Right hindlimb (tissue), 1 donor: ENCODE measurements at regions not wholly inside any gene's neighbourhood (a gene's known extent, or its start where the extent isn't known, plus 50 kb on each side); places are given as distances from the start of the nearest gene placed in this dataset.
"Not testable (repeated sequence)": the region's sequence is repeated elsewhere in the genome, so short reads cannot be mapped to it uniquely, and the experiment has no call there.

Experiments used
- DNase-seq: peaks from one replicate; pipeline ENCODE4 v3.0.0-alpha.2; 2018

DNA sequence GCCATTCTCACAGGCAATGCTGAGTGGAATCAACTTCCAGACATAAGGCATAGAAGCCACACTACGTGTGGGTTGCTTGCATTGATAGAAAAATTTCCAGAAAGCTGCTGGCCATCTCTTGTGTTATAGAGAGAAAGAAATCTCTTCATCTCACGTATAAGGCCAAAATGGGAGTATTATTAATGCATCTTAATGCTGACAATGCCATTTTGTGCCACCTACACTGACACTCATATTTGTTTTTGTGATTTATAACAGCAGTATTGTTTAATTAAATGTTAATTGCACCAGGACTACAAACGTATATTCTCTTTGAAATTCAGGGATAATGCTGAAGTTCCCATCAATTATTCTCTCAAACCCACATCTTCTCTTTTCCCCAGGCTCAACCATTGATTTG is 56.1 kb upstream of the TMEM132D start:
- DNase-seq: no peak

DNA sequence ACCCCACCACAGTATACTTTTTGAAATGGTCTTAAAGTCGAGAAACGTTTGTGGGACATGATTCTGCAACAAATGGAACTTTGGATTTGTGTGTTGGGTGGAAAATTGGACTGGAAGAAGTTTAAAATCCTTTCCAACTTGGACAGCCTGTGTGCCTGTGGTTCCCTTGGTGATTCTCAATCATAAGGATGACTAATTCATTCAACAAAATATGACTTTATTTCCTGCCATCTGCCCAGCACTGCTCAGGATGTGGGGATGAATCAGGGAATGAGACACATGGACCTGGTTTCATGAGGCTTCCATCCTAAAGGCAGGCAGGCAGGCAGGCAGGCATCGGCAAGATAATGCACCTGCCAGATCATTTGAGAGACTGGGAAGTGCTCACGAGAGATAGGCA is 57.3 kb upstream of the TMEM132D start:
- DNase-seq: no peak

DNA sequence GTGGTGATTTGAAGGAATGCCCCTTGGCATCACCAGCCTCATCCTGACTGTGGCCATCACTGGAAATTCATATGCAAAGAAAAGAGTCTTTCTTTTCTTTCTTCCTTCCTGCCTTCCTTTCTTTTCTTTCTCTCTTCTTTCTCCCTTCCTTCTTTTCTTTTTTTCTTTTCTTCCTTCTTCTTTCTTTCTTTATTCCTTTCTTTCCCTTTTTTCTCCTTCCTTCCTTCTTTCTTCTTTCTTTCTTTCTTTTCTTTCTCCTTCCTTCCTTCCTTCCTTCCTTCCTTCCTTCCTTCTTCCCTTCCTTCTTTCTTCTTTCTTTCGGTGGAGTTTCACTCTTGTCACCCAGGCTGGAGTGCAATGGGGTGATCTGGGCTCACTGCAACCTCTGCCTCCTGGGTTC is 58.0 kb upstream of the TMEM132D start:
- no peak for DNase-seq

DNA sequence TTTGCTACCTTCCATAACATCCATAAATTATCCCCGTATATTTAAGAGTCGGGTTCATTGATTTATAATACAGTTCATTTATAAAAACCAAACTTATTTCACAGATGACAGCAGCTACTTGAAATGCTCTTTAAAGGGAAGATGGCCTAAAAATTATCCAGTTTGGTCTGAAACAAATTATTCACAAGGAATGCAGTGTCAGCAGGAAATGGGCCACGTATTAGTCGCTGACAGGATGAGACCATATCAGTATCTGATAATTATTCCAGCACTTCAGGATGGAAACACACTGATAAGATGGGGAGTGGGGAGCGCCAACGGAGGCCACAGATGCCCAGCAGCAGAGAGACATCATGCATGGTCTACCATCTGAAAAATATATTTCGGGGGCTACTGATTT is 60.5 kb upstream of the TMEM132D start:
- DNase-seq: no peak

DNA sequence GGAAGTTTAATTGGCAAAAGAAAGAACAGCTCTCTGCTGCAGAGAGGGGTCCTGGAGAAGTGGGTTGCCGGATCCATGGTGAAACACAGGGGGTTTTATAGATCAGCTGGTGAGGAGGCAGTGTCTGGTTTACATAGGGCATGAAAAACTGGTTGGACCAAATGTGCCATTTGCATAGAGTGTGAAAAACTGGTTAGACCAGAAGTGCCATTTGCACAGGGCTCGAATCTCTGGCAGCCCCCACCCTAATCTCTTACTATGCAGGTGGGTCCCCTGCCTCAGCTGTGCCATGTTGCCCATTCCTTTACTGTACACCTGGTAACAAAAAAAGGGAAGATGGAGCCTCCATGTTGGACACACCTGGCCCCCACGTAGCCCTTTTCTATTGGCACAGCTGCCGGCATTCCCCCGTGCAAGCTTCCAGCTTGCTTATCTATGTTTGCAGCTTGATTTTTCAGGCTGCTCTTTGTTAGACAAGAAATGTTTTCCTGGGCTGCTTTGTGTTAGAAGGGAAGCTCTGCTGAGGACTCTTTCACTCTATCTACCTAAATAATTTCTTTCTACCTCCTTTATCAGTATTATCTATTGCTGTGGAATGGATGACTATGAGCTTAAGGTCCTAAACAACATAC is 61.1 kb upstream of the TMEM132D start:
- no peak for DNase-seq

DNA sequence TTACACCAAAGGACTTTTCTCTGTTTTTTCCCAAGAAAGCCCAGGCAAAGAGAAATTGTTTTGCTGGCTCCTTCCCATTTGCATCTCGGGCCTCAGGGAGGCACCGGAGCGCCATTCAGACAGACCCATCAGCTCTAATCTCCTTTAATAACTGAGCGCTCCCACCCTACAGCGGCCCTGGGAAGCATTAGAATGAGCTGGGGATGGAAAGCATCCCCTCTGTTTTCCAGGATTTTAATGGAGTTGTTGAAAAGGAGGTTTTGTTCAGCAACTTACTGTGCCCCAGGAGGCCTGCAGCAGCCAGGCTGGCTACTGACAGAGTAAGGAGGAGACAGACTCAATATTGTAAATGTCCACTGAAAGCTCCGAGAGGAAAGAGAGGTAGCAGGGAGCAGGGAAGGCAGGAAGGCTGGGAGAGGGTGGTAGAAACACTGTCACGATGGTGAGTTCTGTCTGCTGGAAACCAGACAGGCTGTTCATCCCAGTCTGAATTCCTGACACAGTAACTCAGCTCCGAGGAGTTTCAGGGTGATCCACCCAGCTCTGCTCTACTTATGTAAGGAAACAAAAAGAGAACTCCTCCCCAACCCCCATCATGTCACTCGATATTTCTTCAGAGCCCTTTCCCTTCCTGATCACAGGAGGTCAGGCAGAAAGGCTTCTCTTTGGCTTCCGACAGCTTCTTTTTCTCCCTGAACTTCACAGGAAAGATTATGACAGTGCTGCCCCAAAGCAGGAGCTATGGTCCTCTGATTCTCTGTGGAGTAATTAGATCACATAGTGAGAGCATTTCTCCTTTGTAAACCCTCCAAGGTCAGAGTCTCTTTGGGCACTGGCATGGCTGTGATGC is 62.5 kb upstream of the TMEM132D start:
- DNase-seq: no peak

DNA sequence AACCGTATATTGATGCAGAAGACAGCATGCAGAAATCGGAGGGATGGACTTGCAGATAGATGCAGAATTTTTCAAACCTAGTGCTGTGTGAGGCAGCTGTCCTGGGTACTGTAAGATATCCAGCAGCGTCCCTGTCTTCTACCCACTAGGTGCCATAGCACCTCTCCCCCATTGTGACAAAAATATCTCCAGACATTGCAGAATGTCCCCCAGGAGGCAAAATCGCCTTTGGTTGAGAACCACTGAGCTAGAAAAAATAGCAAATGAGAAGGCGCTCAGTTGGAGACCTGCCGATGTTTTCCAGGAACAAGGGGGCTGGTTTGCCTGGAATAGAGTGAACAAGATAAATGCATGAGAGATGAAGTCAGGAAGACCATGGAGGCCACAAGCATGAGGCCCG is 67.9 kb upstream of the TMEM132D start:
- DNase-seq: no peak

DNA sequence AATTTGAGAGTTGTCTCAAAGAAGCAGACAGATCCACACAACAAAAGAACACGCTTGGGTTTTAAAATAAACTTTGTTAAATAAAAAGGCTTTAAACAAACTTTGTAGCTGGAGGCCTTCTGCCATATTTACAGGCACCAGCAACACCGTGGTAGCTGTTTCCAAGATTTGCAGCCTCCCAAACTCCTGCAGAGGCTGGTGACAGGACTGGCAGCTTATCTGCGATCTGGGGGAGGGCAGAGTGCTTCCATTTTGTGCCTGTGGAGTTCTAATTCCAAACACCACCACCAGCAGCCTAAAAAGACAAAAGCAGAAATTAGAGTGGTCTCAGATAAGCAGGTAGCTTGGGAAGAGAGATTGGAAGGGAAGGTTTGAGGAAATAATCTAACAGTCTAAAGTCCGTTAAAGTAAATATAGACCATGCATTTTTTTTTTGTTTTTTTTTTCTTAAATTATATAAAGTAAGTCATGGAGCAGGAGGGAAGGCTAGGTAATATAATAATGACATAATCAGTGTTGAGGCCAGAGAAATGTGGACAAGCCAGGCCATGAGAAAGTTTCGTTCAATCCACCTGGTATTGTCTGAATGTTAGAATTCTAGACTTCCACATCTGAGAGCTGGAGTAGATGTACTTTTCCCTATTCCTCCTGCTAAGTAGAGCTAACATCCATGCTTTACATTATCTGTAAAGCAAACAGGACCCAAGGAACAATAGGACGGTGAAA is 69.6 kb upstream of the TMEM132D start:
- DNase-seq: no peak

DNA sequence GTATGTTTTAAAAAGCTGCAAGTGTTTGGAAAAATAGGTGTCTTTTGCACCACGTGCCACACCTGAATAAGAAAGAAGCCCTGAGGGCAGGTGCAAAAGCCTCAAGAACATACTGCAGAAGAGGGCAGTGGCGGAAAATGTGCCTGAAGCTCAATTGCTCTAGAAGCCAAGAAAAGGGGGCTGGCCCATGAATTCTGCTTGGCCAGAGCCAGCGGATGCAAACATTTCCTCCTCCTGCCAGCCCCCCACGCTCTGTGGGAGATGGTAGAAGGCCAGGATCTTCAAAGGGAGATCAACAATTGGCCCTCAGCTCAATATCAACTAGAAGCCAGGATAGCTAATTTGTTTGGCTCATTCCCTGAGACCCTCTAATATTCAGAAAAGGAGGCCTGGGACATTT is 80.3 kb upstream of the TMEM132D start:
- DNase-seq: peak; percentile 22

DNA sequence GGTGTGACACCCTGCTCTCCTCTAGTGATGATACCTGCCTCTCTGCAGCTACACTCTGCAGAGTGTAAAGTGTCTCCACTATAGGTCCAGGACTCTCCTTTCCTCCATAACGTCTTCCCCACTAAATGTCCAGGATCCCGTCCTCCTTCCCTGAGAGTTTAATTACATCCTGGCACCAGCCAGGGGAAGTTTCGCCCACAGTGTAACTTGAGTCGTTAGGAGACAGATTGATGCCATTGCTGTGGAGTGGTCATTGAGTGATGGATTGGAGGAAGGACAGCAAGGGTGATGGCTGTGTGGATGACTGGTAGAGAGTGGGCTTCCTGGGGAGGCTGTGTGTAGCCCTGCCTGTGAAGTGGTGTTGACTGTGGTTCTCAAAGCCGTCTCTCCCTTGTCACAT is 84.0 kb upstream of the TMEM132D start:
- DNase-seq: no peak

DNA sequence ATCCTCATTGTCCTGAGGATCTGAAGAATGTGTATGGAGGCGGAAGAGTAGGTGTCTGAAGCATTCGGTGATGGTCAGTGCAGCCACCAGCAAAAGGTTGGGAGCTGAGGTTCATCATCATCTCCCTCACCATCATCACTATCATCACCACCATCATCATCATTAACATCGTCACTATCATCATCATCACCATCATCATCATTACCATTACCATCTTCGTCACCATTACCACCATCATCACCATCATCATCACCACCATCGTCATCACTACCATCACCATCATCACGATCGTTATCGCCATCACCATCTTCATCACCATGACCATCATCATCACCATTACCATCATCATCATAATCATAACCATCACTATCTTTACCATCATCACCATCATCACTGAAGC is 90.8 kb upstream of the TMEM132D start:
- no peak for DNase-seq

DNA sequence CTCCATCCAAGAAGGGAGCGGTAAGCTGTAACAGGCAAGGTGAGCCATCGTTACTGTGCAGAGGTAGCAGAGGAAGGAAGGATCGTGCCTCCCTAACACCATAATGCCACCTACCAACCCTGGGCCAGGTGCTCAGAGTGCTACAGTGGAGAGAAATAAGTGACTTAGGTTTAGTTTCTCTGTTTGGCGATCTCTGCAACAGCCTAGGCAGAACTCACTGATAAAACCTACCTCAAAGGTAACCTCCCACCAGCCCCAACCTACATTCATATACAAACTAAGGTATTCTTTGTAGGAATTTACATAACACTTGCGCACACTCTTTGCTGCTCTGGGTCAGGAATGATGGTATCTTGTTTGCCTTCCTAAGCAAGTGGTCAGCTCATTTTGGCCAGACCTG is 93.4 kb upstream of the TMEM132D start:
- no peak for DNase-seq

DNA sequence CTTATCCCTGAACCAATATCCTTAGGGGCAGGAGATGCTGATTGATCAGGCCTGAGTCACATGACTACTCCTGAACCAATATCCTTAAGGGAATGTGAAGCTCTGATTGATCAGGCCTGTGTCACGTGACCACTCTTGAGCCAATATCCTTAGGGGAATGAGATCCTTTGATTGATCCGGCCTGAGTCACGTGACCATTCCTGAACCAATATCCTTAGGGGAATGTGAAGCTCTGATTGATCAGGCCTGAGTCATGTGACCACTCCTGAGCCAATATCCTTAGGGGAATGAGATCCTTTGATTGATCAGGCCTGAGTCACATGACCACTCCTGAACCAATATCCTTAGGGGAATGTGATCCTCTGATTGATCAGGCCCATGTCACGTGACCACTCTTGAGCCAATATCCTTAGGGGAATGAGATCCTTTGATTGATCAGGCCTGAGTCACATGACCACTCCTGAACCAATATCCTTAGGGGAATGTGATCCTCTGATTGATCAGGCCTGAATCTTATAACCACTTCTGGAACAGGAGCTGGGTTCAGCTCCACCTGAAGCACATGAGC is 100.6 kb upstream of the TMEM132D start:
- not testable (repeated sequence) for DNase-seq

DNA sequence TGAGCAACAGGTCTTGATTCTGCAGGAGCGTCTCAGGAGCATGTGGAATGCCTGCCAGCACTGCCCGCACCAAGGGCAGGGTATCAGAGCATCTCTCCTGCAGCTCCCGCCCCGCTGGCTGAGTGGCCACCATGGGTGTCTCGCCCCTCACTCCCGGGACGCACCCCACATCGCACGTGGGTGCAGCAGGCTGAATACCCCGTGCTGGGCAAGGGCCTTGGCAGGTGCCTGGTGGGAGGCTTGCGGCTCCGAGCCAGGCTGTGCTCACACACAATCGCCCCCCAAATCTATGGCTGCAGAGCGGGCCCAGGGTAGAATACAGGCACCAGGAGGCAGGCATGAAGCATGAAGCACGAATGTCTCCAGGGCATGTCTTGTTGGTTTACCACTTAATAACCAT is 103.9 kb upstream of the TMEM132D start:
- DNase-seq: no peak

DNA sequence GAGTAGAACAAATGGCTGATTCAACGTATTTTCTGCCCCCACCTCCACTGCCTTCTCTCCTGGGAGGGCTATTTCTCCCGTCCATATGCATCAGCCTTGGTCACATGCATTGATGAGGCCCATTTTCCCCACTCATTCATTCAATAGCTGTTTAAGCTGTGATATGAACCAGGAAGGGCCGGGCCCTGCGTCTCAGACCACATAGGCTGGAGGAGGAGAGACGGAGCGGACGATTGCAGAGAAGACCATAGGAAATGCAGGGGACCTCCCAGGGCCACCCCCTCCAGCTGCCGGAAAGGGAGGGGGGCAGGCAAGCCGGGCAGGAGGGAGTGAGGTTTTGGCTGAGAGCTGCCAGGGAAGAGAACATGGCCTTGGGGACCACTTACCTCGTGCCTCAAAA is 104.4 kb upstream of the TMEM132D start:
- no peak for DNase-seq

DNA sequence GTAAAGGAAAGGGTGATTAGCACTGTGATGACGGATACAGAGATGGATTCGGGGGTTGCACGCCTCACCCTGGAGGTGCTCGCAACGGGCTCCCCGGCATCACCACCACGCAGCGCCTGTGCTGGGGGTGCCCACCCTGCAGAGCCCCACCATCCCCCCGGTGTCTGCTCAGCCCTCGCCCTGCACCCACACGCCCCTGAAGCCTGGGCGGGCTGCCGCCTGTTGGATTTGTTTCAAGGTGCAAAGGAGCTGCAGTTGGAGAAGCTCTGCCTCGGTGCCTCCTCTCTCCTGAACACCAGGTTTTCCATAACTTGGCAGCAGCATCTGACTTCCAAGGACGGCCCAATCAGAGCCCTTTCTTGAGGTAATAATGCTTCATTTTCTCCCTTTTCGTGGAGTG is 106.1 kb upstream of the TMEM132D start:
- DNase-seq: no peak

DNA sequence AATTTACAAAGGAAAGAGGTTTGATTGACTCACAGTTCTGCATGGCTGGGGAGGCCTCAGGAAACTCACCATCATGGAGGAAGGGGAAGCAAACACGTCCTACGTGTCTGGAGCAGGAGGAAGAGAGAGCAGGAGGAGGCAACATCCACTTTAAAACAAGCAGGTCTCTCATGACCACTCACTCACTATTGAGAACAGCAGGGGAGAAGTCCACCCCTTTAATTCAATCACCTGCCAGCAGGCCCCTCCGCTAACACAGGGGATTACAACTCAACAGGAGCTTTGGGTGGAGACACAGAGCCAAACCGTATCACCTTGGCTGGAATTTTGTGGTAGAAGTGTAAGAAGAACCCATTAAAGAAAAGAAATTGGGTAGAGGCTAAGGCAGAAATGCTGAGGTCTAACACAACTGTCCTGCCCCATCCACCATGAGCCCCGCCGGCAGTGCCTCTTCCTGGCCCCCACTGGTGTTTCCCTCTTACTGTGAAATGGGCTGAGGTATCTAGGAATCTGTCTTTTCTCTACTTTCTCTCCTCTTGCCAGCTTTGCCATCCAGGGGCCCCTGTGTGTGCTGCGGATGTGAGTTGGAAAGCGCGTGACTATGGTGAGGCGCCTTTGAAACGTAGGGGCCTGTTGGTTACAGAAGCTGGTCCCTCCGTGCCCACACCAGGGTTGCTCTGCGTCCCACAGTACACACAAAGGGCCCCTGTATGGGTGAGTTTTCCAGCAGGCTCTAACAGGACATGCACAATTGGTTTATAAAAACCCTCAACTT is 108.0 kb upstream of the TMEM132D start:
- DNase-seq: no peak

DNA sequence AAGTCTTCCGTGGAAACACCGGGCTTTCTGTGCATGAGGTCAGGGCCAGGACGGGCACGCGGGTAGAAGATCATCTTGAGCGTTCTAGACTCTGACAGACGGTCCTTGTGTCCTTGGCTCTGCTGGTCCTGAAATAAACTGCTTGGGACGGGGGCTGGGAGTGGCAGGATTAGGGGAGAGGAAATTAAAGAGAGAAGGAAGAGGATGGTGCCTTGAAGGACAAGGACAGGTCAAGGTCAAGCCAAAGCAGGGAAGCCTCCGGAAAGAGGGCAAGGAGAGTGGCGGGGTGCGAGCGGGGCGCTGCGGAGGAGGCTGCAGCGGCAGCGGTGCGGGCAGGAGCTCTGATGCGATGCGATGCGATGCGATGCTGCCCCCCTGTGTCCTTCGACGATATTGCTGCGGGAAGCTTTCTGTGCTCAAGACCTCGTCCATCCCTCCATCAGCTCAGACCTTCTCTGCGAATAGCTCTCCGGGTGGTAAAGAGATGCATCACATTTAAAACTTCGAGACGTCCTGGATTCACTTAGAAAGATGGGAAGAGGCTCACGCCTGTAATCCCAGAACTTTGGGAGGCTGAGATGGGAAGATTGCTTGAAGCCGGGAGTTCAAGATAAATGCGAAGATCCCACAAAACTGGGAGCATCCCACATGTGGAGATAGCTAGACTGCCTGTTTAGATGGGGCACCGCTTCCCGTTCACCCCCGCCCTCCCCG is 110.1 kb upstream of the TMEM132D start:
- DNase-seq: peak; percentile 61

DNA sequence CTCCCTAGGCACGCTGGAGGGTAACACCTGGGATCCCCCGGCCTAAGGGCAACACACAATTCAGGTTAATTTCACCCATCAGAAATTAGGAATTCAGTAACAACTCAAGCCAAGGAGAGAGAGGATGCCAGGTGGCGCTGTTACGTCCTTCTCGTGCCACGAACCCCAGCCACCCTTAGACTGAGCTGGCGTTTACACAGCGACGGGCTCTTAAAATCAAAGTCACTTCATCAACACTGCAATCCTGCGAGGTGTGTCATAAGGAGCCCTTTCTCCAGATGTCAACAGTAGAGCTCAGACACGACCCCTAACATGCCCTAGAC is 110.6 kb upstream of the TMEM132D start:
- no peak for DNase-seq

DNA sequence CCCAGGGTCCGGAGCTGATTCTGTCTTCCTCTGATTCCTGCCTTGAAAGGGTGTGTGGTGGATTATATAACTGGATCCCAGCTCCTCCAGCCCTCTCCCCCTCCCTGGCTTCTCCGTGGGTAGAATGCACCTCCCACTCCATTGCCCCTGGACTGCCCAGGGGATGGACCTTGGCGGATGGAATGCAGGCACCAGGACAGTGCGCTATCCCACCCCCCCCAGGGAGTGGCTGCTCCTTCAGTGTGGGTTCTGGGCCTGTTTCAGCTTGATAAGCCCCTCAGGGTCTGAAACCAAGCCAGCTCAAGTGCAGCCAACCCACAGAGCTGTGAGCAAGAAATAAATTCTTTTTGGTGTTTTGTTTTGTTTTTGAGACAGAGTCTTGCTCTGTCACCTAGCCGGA is 112.4 kb upstream of the TMEM132D start:
- DNase-seq: no peak

DNA sequence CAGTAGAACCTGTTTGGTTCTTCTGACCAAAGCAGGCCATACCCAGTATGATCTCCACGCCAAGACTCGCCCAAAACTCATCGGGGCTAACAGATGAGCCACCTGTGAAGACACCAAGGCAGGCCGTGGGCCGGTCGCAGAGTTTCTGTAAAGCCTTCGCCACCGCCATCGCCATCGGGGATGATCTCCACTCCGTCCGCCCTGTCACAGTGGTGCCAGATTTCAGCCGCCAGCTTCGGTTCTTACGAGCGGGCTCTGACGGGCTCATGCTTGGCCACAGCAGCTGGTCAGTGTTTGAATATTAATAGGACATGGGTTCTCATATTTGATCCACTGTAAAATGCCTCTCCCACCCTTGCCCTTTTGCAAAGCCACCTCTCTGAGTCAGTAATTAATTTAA is 113.2 kb upstream of the TMEM132D start:
- no peak for DNase-seq
